ENCODE measurements at regions not wholly inside any gene's neighbourhood (a gene's known extent, or its start where the extent isn't known, plus 50 kb on each side); places are given as distances from the start of the nearest gene placed in this dataset.

DNA sequence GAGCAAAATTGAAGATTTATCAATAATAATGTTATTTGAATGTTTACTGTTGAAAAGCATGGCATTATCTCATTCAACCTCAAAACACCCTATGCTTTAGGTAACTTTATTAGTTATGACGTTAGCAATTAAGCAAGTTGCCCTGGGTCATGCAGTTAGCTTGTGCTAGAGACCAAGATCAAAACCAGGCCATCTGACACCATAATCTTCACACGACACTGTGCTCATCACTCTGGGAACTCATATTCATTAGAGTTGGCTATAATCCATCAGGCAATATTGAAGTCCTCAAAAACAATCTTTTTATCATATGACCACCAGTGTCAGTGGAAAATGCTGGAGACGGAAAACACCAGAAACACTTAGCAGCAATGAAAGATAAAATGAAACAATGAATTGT, 253.5 kb downstream of the PCDH20 start:
- Histone ChIP-seq H3K27ac (peak overlapping the region in 3 of 4 donors; percentile 16 to 48 (median 22)), H3K9me3 (no peaks in the 10 kb centered on the region), H3K27me3 (no peaks in the 10 kb centered on the region), H3K4me3 (no peak overlapping the region), H3K36me3 (no peaks in the 10 kb centered on the region), H3K4me1 (no peaks in the 10 kb centered on the region)
- TF ChIP-seq POLR2A (IDR thresholded peaks at IDR 0.05), result no peak
- TF ChIP-seq, protein P1, sequence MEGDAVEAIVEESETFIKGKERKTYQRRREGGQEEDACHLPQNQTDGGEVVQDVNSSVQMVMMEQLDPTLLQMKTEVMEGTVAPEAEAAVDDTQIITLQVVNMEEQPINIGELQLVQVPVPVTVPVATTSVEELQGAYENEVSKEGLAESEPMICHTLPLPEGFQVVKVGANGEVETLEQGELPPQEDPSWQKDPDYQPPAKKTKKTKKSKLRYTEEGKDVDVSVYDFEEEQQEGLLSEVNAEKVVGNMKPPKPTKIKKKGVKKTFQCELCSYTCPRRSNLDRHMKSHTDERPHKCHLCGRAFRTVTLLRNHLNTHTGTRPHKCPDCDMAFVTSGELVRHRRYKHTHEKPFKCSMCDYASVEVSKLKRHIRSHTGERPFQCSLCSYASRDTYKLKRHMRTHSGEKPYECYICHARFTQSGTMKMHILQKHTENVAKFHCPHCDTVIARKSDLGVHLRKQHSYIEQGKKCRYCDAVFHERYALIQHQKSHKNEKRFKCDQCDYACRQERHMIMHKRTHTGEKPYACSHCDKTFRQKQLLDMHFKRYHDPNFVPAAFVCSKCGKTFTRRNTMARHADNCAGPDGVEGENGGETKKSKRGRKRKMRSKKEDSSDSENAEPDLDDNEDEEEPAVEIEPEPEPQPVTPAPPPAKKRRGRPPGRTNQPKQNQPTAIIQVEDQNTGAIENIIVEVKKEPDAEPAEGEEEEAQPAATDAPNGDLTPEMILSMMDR (IDR thresholded peaks at IDR 0.05 in 4 of 5, conservative IDR thresholded peaks at IDR 0.05 in 1 of 5), result no peak
- intact Hi-C loops (cut with DNase I; ENCODE audit: low total_unique reads), result no loop called here
- ATAC-seq, result peak in 1 of 2 donors; percentile 55
- DNase-seq, result no peak
- in situ Hi-C loops (cut with MboI; ENCODE audit: low sequenced_read_pairs in 4 of 4), result no loop called here

DNA sequence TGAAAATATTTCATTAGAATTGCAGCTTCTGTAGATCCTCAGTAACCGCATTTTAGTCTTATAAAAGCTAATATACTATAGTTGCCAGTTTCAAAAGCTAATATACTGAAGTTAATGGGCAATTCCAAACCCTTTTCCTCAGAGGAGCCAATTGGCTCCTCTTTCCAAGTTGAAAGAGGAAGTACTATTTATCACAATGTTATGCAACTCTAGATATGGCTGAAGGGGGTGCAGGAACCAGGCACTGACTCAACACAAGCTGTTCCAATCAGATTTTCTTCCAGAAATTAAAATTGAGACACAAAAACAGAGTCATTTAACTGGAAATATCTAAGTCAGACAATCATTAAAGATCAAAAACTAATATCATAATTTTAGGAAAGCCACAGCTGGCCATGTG, 258.9 kb downstream of the PCDH20 start:
- ATAC-seq, result no peak
- no peaks in the 10 kb centered on the region for H3K27me3 ChIP-seq
- H3K4me3 ChIP-seq, result no peak overlapping the region
- H3K9me3 ChIP-seq, result no peaks in the 10 kb centered on the region
- no peaks in the 10 kb centered on the region for H3K36me3 ChIP-seq
- intact Hi-C loops (cut with DNase I; ENCODE audit: low total_unique reads), result no loop called here
- H3K27ac ChIP-seq, result no peak overlapping the region
- no peak for DNase-seq
- TF ChIP-seq, protein P1 (IDR thresholded peaks at IDR 0.05 in 4 of 5, conservative IDR thresholded peaks at IDR 0.05 in 1 of 5), result no peak
- no peak for TF ChIP-seq POLR2A (IDR thresholded peaks at IDR 0.05)
- no peaks in the 10 kb centered on the region for H3K4me1 ChIP-seq
- in situ Hi-C loops (cut with MboI; ENCODE audit: low sequenced_read_pairs in 4 of 4), result no loop called here

DNA sequence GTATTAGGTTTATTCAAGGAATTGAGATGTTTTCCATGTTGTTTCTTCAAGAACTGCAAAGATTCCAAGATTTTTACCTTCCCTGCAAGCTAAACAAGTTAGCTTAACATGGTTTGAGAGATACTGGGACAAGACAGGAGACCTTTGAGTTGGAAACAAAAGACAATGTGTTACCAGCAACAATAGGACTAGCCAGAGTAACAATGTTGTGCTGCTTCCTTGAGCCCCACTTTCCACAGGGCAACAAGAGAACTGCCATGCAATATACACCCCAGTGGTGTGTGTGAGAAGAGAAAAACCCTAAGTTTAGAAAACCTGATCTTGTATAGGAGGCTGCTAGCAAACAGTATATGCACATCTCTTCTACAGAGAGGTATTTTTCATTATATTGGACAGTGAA, 264.6 kb downstream of the PCDH20 start:
- no peaks in the 10 kb centered on the region for H3K36me3 ChIP-seq
- in situ Hi-C loops (cut with MboI; ENCODE audit: low sequenced_read_pairs in 4 of 4), result no loop called here
- DNase-seq, result no peak
- H3K9me3 ChIP-seq, result no peaks in the 10 kb centered on the region
- H3K27ac ChIP-seq, result no peak overlapping the region
- TF ChIP-seq, protein P1 (IDR thresholded peaks at IDR 0.05 in 4 of 5, conservative IDR thresholded peaks at IDR 0.05 in 1 of 5), result no peak
- TF ChIP-seq POLR2A (IDR thresholded peaks at IDR 0.05), result no peak
- intact Hi-C loops (cut with DNase I; ENCODE audit: low total_unique reads), result no loop called here
- H3K4me1 ChIP-seq, result no peaks in the 10 kb centered on the region
- no peak for ATAC-seq
- no peak overlapping the region for H3K4me3 ChIP-seq
- no peaks in the 10 kb centered on the region for H3K27me3 ChIP-seq

DNA sequence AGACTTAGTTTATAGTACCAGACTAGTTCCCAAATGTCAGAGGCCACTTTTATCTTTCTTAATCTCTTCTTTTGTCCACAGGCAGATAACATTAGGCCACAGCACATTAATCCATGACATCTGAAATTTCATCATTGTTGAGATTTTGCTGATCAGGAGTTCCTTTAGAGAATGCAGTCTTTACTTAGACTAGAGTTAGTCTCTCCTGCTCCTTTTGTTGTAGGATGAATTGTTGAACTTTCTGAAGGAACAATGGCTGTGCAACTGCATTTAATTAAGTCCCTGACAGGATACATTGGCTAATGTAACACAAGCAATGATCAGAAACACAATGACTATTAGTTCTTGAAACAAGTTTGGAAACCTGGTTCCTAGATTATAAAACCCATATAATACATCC, 266.3 kb downstream of the PCDH20 start:
- Histone ChIP-seq H3K4me3 (no peak overlapping the region), H3K9me3 (no peaks in the 10 kb centered on the region), H3K4me1 (peaks cover 0 to 8% of the 10 kb centered on the region in 2 donors), H3K27me3 (no peaks in the 10 kb centered on the region), H3K27ac (no peak overlapping the region), H3K36me3 (no peaks in the 10 kb centered on the region)
- in situ Hi-C loops (cut with MboI; ENCODE audit: low sequenced_read_pairs in 4 of 4), result no loop called here
- no peak for ATAC-seq
- intact Hi-C loops (cut with DNase I; ENCODE audit: low total_unique reads), result no loop called here
- no peak for TF ChIP-seq POLR2A (IDR thresholded peaks at IDR 0.05)
- TF ChIP-seq, protein P1 (IDR thresholded peaks at IDR 0.05 in 4 of 5, conservative IDR thresholded peaks at IDR 0.05 in 1 of 5), result no peak
- DNase-seq, result no peak

DNA sequence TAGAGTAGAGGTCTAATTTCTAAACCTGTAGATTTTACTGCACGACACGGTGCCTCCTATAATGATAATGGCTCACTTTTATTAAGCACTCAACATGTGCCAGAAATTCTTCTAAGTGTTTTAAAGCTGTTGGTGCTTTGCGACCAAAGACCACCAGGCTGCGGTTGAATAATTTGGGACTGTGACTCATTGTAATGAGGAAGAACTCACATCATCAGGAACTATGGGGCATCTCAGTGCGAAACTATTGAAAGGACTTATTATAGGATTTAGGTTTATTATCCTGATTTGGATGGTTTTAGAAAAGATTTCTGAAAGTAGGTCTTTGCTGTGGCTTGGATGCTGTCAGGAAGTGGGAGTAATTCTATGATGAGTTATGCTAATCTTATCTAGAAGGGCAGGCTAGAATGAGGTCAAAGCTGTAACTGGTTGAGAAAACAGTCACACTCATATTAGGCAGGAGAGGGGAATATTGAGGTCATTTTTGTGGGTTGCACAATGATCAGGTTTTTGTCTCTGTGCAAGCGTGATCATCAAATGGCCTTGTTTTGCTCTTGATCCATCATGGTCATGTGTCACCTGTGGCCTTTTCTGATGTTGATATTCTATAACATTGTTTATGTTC, 266.8 kb downstream of the PCDH20 start:
- H3K4me1 ChIP-seq, result peaks cover 0 to 9% of the 10 kb centered on the region in 2 donors
- H3K27me3 ChIP-seq, result no peaks in the 10 kb centered on the region
- ATAC-seq (no peak), DNase-seq (no peak)
- no peak overlapping the region for H3K27ac ChIP-seq
- intact Hi-C loops (cut with DNase I; ENCODE audit: low total_unique reads) (no loop called here), in situ Hi-C loops (cut with MboI; ENCODE audit: low sequenced_read_pairs in 4 of 4) (no loop called here)
- H3K9me3 ChIP-seq, result no peaks in the 10 kb centered on the region
- H3K36me3 ChIP-seq, result no peaks in the 10 kb centered on the region
- TF ChIP-seq, protein P1 (IDR thresholded peaks at IDR 0.05 in 4 of 5, conservative IDR thresholded peaks at IDR 0.05 in 1 of 5), result no peak
- no peak for TF ChIP-seq POLR2A (IDR thresholded peaks at IDR 0.05)
- H3K4me3 ChIP-seq, result no peak overlapping the region

Data from gastrocnemius medialis (tissue), 4 donors.